ENCODE measurements at regions not wholly inside any gene's neighbourhood (a gene's known extent, or its start where the extent isn't known, plus 50 kb on each side); places are given as distances from the start of the nearest gene placed in this dataset.

GRCh38 chr6:6859722-6860121 lies 248.0 kb upstream of the RREB1 start:
- peak overlapping the region in 1 of 12 donors; percentile 86 for H3K27ac ChIP-seq
- peaks cover 0 to 40% (median 14%) of the 10 kb centered on the region in 12 donors for H3K4me1 ChIP-seq
- H3K4me3 ChIP-seq = no peak overlapping the region
- no peak for DNase-seq
- H3K9me3 ChIP-seq = no peaks in the 10 kb centered on the region
- no peaks in the 10 kb centered on the region for H3K36me3 ChIP-seq
- intact Hi-C loops (cut with DNase I) = no loop called here
- TF ChIP-seq CTCF (IDR thresholded peaks at IDR 0.05) = no peak
- TF ChIP-seq POLR2A (IDR thresholded peaks at IDR 0.05) = no peak
- H3K27me3 ChIP-seq = no peaks in the 10 kb centered on the region
- no peak for ATAC-seq
- 73 to 93% (median 86%) methylated on average over 5 of the region's 5 CpGs for WGBS, 4 donors

GRCh38 chr6:6860863-6861262 lies 246.9 kb upstream of the RREB1 start:
- no peak for ATAC-seq
- intact Hi-C loops (cut with DNase I) = no loop called here
- WGBS, 4 donors = 77 to 88% (median 82%) methylated on average over 9 of the region's 9 CpGs

GRCh38 chr6:6861351-6861894 lies 246.3 kb upstream of the RREB1 start:
- 79 to 84% (median 83%) methylated on average over 6 of the region's 6 CpGs for WGBS, 4 donors
- no peak overlapping the region for H3K27ac ChIP-seq
- intact Hi-C loops (cut with DNase I) = no loop called here
- H3K27me3 ChIP-seq = no peaks in the 10 kb centered on the region
- no peaks in the 10 kb centered on the region for H3K36me3 ChIP-seq
- H3K4me1 ChIP-seq = peaks cover 0 to 34% (median 10%) of the 10 kb centered on the region in 12 donors
- TF ChIP-seq POLR2A (IDR thresholded peaks at IDR 0.05) (no peak), CTCF (IDR thresholded peaks at IDR 0.05) (no peak)
- DNase-seq = no peak
- no peak overlapping the region for H3K4me3 ChIP-seq
- no peak for ATAC-seq
- H3K9me3 ChIP-seq = no peaks in the 10 kb centered on the region

More at GRCh38 chr6:6860863-6861262, 246.9 kb upstream of the RREB1 start:
- H3K9me3 ChIP-seq = no peaks in the 10 kb centered on the region
- no peak for DNase-seq
- TF ChIP-seq POLR2A (IDR thresholded peaks at IDR 0.05) (no peak), CTCF (IDR thresholded peaks at IDR 0.05) (no peak)
- no peaks in the 10 kb centered on the region for H3K36me3 ChIP-seq
- no peaks in the 10 kb centered on the region for H3K27me3 ChIP-seq
- peaks cover 0 to 40% (median 14%) of the 10 kb centered on the region in 12 donors for H3K4me1 ChIP-seq
- H3K27ac ChIP-seq = no peak overlapping the region
- H3K4me3 ChIP-seq = no peak overlapping the region

- H3K36me3 ChIP-seq = no peaks in the 10 kb centered on the region
- intact Hi-C loops (cut with DNase I) = no loop called here
- no peak overlapping the region for H3K27ac ChIP-seq
- TF ChIP-seq POLR2A (IDR thresholded peaks at IDR 0.05) (no peak), CTCF (IDR thresholded peaks at IDR 0.05) (no peak)
- no peaks in the 10 kb centered on the region for H3K27me3 ChIP-seq
- DNase-seq = no peak
- H3K9me3 ChIP-seq = no peaks in the 10 kb centered on the region
- WGBS, 4 donors = 91 to 95% (median 92%) methylated on average over 4 of the region's 4 CpGs
- peaks cover 0 to 28% (median 6%) of the 10 kb centered on the region in 12 donors for H3K4me1 ChIP-seq
- H3K4me3 ChIP-seq = no peak overlapping the region
- ATAC-seq = no peak
These were observed 245.8 kb upstream of the RREB1 start for GRCh38 chr6:6861995-6862394.

All from heart left ventricle (tissue), 16 donors.